ENCODE measurements at regions not wholly inside any gene's neighbourhood (a gene's known extent, or its start where the extent isn't known, plus 50 kb on each side); places are given as distances from the start of the nearest gene placed in this dataset.
"Not testable (repeated sequence)": the region's sequence is repeated elsewhere in the genome, so short reads cannot be mapped to it uniquely, and the experiment has no call there.

- DNase-seq: no peak
These were observed 250.7 kb upstream of the JARID2 start for GRCh38 chr6:14995208-14995607.

GRCh38 chr6:14995966-14996602, 249.8 kb upstream of the JARID2 start:
- DNase-seq: no peak

- no peak for DNase-seq
These were observed 249.0 kb upstream of the JARID2 start for GRCh38 chr6:14996892-14997291.

DNA sequence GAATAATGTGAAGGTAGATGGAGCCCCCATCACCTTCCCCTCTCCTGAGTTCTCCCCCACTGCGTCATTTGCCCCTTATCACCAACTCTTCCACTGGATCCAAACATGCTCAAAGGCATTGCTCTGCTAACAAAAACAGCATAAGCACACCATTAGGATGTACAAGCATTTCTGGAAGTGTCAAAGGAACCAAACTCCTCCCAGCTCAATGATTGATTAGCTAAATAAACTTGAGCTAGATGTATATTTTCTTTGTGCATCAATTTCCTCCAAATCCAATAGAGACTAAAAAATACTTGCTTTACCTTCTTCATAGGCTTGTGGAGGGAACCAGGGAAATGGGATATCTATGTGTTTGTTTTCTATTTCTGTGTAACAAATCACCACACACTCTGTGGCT, 248.4 kb upstream of the JARID2 start:
- no peak for DNase-seq

DNA sequence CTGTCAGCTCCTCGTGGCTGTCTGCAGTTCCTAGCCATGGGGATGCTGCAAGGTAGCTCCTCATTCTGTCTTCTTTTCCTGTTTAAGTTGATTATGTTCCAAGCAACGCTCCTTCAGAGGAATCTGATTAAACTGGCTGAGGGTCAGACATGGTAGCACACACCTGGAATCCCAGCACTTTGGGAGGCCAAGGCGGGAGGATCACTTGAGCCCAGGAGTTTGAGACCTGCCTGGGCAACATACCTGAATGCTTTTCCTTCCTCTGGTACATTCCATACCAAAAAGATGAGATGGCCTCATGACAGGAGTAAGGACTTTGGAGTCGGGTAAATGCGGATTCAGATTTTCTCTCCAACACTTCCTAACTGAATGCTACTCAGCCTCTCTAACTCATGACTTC, 246.8 kb upstream of the JARID2 start:
- DNase-seq: no peak

DNA sequence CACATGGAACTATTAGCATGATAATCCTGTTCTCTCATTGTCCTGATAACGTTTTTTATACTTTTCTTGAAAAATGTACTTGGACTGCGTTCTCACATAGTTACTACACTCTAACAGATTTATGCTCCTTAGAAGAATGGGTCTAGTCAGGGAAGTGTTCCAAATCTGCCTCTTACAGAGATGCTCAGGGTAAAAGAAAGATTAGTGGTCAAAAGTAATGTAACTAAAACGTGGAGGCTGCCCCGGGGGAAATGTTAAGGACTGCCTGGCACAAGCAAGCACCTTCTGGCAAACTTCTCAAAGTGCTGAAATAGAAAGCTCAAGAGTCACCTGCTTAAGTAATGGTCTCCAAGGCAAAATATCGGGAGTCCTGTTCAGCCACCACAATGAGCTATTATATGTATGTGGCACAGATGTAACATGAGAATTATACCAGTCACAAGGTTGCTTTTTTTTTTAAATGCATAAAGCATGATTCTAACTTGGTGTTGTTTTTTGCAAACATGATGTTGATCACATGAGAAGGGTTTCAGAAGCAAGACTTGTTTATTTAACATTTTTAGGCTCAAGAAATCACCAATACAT, 244.5 kb upstream of the JARID2 start:
- no peak for DNase-seq

- no peak for DNase-seq
These were observed 237.6 kb upstream of the JARID2 start for GRCh38 chr6:15008269-15008668.

GRCh38 chr6:15014958-15015357, 230.9 kb upstream of the JARID2 start:
- no peak for DNase-seq

GRCh38 chr6:15016813-15017212, 229.1 kb upstream of the JARID2 start:
- no peak for DNase-seq

- no peak for DNase-seq
These were observed 228.6 kb upstream of the JARID2 start for GRCh38 chr6:15017261-15017660.

DNA sequence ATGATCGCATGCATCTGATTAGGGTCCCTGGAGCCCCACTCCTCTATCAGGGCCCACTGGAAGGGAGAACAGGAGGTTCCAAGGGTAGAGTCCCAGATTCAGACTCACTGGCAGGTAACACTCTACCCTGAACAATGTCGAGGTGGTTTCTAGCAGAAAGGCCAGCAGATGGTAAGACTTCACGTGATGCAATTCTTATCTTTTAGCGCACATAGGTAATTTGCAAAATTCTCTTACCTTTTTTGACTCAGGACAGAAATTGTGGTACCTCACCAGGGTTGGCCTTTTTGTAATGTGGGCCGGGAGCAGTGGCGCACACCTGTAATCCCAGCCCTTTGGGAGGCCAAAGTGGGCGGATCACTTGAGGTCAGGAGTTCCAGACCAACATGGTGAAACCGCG, 228.1 kb upstream of the JARID2 start:
- no peak for DNase-seq

DNA sequence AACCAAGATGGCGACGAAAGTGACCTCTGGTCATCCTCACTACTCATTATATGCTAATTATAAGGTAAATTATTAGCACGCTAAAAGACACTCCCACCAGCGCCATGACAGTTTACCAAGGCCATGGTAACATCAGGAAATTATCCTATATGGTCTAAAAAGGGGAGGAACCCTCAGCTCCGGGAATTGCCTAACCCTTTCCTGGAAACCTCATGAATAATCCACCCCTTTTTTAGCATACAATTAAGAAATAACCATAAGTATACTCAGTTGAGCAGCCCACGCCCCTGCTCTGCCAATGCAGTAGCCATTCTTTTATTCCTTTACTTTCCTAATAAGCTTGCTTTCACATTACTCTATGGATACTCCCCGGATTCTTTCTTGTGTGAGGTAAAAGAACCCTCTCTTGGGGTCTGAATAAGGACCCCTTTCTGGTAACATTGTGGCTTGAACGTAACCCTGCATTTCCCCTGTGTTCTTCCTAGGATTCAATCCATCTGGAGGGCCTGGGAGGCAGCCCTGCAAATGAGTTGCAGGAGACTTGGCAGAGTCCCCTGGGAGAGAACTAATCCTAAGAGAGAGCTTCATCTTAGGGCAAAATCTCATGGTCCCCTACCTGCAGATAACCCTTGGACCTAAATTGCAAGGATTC, 225.6 kb upstream of the JARID2 start:
- no peak for DNase-seq

- no peak for DNase-seq
These were observed 224.8 kb upstream of the JARID2 start for GRCh38 chr6:15021074-15021473.

DNA sequence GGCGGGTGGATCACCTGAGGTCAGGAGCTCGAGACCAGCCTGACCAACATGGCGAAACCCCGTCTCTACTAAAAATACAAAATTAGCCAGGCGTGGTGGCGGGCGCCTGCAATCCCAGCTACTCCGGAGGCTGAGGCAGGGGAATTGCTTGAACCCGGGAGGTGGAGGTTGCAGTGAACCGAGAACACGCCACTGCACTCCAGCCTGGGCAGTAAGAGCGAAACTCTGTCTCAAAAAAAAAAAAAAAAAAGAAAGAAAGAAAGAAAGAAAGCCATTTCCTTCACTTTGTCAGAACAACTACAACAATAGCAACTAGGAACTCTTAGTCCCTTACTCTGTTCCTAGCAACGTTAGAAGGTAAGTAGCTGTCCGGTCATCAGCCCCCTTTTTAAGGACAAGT, 222.9 kb upstream of the JARID2 start:
- not testable (repeated sequence) for DNase-seq

DNA sequence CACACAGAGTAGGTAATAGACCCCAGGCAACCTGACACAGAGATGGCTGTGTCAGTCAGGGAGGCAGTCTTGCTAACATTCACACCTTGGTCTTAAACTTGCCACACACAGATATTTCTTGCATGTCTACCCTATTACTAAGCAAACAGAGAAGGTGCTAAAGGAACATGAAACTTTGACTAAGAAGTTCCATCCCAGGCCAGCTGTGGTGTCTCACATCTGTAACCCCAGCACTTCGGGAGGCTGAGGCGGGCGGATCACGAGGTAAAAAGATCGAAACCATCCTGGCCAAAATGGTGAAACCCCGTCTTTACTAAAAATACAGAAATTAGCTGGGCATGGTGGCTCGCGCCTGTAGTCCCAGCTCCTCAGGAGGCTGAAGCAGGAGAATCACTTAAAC, 222.4 kb upstream of the JARID2 start:
- no peak for DNase-seq

DNA sequence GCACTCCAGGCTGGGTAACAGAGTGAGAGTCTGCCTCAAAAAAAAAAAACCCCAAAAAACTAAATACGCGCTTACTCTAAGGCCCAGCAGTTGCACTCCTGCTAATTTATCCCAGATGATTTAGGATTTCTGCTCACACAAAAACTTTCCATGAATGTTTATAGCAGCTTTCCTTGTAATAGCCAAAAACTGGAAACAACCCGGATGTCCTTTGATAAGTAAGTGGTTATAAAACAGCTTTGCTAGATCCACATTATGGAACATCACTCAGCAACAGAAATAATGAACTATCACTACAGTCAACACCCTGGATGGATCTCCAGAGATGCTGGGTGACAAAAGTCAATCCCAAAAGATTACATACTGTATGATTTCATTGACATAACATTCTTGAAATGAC, 220.4 kb upstream of the JARID2 start:
- no peak for DNase-seq

DNA sequence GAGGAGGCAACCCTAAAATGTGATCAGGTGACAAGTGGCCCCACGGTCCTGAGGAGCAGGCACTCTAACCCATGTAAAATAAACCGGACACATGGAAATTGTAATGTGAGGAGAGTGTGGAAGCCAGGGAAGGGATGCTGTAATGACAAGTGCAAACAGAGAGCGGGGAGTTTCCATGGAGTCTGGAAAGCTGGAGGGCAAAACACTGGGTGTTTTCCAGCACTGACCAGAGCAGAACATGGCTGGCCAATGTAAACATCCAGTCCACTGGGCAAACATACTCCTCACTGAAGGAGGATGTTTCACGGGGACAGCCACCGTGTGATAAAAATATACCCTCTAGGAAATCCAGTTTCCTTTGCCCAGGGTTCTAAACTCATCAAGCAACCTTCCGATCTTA, 219.0 kb upstream of the JARID2 start:
- no peak for DNase-seq

GRCh38 chr6:15027472-15027871, 218.4 kb upstream of the JARID2 start:
- no peak for DNase-seq

DNA sequence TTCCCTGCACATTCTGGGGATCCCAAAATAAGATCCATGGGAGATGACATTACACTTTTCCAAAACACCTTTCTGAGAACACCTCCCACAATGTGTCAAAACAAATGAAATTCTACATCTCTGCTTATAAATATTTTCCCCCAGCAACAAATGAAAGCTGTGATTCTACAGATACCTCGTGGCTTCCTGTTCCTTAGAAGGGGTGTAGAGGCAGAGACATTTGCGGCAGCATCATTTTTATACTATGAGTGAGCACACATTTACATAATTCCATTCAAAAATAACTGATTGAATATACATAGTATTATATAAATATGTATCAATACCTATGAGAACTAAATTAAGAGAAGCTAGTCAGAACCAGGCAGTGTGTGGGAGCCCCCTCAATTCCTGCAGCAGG, 213.9 kb upstream of the JARID2 start:
- no peak for DNase-seq

DNA sequence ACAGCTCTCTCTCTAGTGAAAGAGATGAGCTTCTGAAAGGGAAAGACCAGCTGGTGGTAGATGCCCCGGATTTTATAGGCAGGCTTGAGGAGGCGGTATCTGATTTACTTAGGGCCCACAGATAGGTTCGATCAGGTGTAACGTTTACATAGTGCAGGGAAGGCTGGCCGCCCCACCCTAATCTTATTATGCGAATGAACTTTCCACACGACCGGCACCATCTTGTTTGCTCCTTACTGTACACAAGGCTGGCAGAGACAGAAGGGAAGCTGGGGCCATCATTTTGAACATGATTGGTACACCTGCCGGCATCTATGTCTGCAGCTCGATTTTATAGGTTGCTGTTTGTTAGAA, 212.0 kb upstream of the JARID2 start:
- no peak for DNase-seq

GRCh38 chr6:15036690-15037245, 209.1 kb upstream of the JARID2 start:
- DNase-seq: no peak

- no peak for DNase-seq
These were observed 208.6 kb upstream of the JARID2 start for GRCh38 chr6:15037253-15037652.

DNA sequence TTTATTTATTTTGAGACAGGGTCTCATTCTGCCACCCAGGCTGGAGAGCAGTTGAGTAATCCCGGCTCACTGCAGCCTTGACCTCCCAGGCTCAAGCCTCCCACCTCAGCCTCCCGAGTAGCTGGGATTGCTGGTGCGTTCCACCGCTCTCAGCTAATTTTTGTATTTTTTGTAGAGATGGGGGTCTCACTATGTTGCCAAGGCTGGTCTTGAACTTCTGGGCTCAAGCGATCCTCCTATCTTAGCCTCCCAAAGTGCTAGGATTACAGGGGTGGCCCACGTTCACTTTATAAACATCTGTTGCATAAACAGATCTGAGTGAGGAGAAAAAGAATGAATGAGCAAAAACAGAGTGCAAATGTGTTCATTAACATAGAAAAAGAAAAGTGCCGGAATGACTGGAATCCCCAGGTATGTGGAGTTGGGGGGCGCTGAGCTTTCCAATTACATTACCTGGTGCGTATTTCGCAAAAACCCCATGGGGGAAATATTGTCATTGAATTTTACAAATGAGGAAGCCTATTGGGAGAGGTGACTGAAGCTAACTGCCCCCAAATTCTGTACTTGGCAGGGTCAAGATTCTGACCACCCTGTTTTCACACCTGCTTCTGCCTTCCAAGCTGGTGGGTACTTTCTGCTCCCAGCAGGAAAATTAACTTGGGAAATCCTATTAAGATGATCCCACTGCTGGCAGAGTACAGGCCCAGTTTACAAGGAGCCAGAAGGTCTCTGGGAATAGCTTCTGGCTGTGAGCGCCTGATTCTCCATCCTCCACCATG, 207.7 kb upstream of the JARID2 start:
- no peak for DNase-seq

- no peak for DNase-seq
These were observed 206.7 kb upstream of the JARID2 start for GRCh38 chr6:15039136-15039535.
